GM23338 (cell line): ENCODE measurements at regions not wholly inside any gene's neighbourhood (a gene's known extent, or its start where the extent isn't known, plus 50 kb on each side); places are given as distances from the start of the nearest gene placed in this dataset.

Experiments used
- ATAC-seq: fragments of 200-7000 bp; cut with Tn5 transposase; 3 replicates; pipeline ENCODE4 v1.9.1; 2020
- DNase-seq: peaks from one replicate; pipeline ENCODE4 v3.0.0-alpha.2; 2015; ENCODE audit warnings: low spot score
- H2AFZ ChIP-seq: fragments of 200-600 bp; sonication (generic); 2 replicates; pipeline ENCODE4 v1.8.0; 2016; ENCODE audit warnings: antibody characterized with exemption, mild to moderate bottlenecking, moderate library complexity
- H3F3A ChIP-seq: fragments of 200-600 bp; sonication (generic); replicated peaks from 2 replicates; pipeline ENCODE4 v1.8.0; 2017; ENCODE audit warnings: antibody characterized with exemption, mixed run types, low read depth
- H3K27ac ChIP-seq: fragments of 200-600 bp; sonication (generic); 2 replicates; pipeline ENCODE4 v1.6.1; 2016; ENCODE audit warnings: low read depth
- H3K27me3 ChIP-seq: fragments of 200-600 bp; sonication (generic); 2 replicates; pipeline ENCODE4 v1.8.0; 2016; ENCODE audit warnings: mild to moderate bottlenecking, mixed run types, moderate library complexity; ENCODE audit not compliant: insufficient read depth
- H3K36me3 ChIP-seq: fragments of 200-600 bp; sonication (generic); 2 replicates; pipeline ENCODE4 v1.8.0; 2016; ENCODE audit warnings: mild to moderate bottlenecking; ENCODE audit not compliant: insufficient read depth
- H3K4me1 ChIP-seq: fragments of 200-600 bp; sonication (generic); 2 replicates; pipeline ENCODE4 v1.8.0; 2016; ENCODE audit warnings: mild to moderate bottlenecking, moderate library complexity; ENCODE audit not compliant: insufficient read depth
- H3K4me2 ChIP-seq: fragments of 200-600 bp; sonication (generic); 2 replicates; pipeline ENCODE4 v1.7.1; 2017; ENCODE audit warnings: mixed run types
- H3K4me3 ChIP-seq: fragments of 200-600 bp; sonication (generic); 2 replicates; pipeline ENCODE4 v1.6.1; 2016; ENCODE audit warnings: mixed run types
- H3K79me2 ChIP-seq: fragments of 200-600 bp; sonication (generic); replicated peaks from 2 replicates; pipeline ENCODE4 v1.8.0; 2017; ENCODE audit warnings: mild to moderate bottlenecking; ENCODE audit not compliant: insufficient read depth
- H3K9me2 ChIP-seq: fragments of 200-600 bp; sonication (generic); 2 replicates; pipeline ENCODE4 v1.8.0; 2017; ENCODE audit not compliant: insufficient read depth
- H4K20me1 ChIP-seq: fragments of 200-600 bp; sonication (generic); replicated peaks from 2 replicates; pipeline ENCODE4 v1.8.0; 2017; ENCODE audit warnings: mild to moderate bottlenecking; ENCODE audit not compliant: insufficient read depth
- H3K27ac Mint-ChIP-seq: 2 replicates; pipeline ENCODE4 v1.8.0; 2020; ENCODE audit warnings: inconsistent platforms, mild to moderate bottlenecking, moderate library complexity, mixed read lengths
- H3K27me3 Mint-ChIP-seq: 3 replicates; pipeline ENCODE4 v1.8.0; 2022; ENCODE audit warnings: low read depth, mild to moderate bottlenecking, moderate library complexity, mixed read lengths, inconsistent platforms; ENCODE audit not compliant: insufficient read depth, poor library complexity
- H3K36me3 Mint-ChIP-seq: 3 replicates; pipeline ENCODE4 v1.8.0; 2021; ENCODE audit warnings: low read depth, mild to moderate bottlenecking, inconsistent platforms, moderate library complexity, mixed read lengths
- H3K4me1 Mint-ChIP-seq: 3 replicates; pipeline ENCODE4 v1.8.0; 2020; ENCODE audit warnings: mild to moderate bottlenecking, inconsistent platforms, mixed read lengths
- H3K4me3 Mint-ChIP-seq: 3 replicates; pipeline ENCODE4 v1.8.0; 2021; ENCODE audit warnings: moderate library complexity, mild to moderate bottlenecking, inconsistent platforms, mixed read lengths
- H3K9me3 Mint-ChIP-seq: 3 replicates; pipeline ENCODE4 v1.8.0; 2020; ENCODE audit warnings: moderate library complexity, mild to moderate bottlenecking, inconsistent platforms, mixed read lengths
- CREB1 ChIP-seq: fragments of 250-450 bp; sonication (Bioruptor Pico); IDR thresholded peaks from 2 replicates; pipeline ENCODE4 v1.5.0; 2020; ENCODE audit warnings: low read depth, mild to moderate bottlenecking, moderate library complexity
- EZH2 ChIP-seq: fragments of 200-600 bp; sonication (generic); IDR thresholded peaks from one replicate; pipeline ENCODE4 v1.8.0; 2017; ENCODE audit warnings: antibody characterized with exemption, mild to moderate bottlenecking, low read depth; ENCODE audit not compliant: unreplicated experiment
- EZH2phosphoT487 ChIP-seq: fragments of 200-600 bp; sonication (generic); IDR thresholded peaks from one replicate; pipeline ENCODE4 v1.8.1; 2018; ENCODE audit warnings: antibody characterized with exemption; ENCODE audit not compliant: unreplicated experiment
- JUNB ChIP-seq: IDR thresholded peaks from one replicate; pipeline ENCODE4 v1.6.1; 2016; ENCODE audit warnings: antibody characterized with exemption; ENCODE audit not compliant: unreplicated experiment
- NANOG ChIP-seq: IDR thresholded peaks from 2 replicates; pipeline ENCODE4 v1.6.1; 2016; ENCODE audit warnings: antibody characterized with exemption, borderline replicate concordance
- POLR2AphosphoS5 ChIP-seq: IDR thresholded peaks from 2 replicates; pipeline ENCODE4 v1.6.1; 2016; ENCODE audit warnings: antibody characterized with exemption, low read depth
- STAT1 ChIP-seq: IDR thresholded peaks from one replicate; pipeline ENCODE4 v1.6.1; 2016; ENCODE audit warnings: antibody characterized with exemption; ENCODE audit not compliant: unreplicated experiment
- ZNF114 ChIP-seq: fragments of 250-450 bp; sonication (Bioruptor Pico); IDR thresholded peaks from 2 replicates; pipeline ENCODE4 v1.5.0; 2020; ENCODE audit warnings: mild to moderate bottlenecking, moderate library complexity
- ZNF331 ChIP-seq: fragments of 250-450 bp; sonication (Bioruptor Pico); IDR thresholded peaks from 2 replicates; pipeline ENCODE4 v1.5.0; 2020; ENCODE audit warnings: low read depth, mild to moderate bottlenecking, moderate library complexity
- TF ChIP-seq, protein P1 (sequence below): fragments of 250-450 bp; sonication (Bioruptor Pico); IDR thresholded peaks from 2 replicates; pipeline ENCODE4 v1.5.0; 2020; ENCODE audit warnings: mild to moderate bottlenecking, moderate library complexity
- TF ChIP-seq, protein P2 (sequence below), 2 experiments: fragments of 200-600 bp in 1 of 2; sonication (generic) in 1 of 2; conservative IDR thresholded peaks; 2 replicates each; pipeline versions ENCODE4 v1.5.1 to v1.6.1; 2016 to 2017; ENCODE audit warnings: antibody characterized with exemption in 2 of 2, low read depth in 2 of 2, mild to moderate bottlenecking in 2 of 2, moderate library complexity in 1 of 2
- TF ChIP-seq, protein P3 (sequence below): IDR thresholded peaks from one replicate; pipeline ENCODE4 v1.6.1; 2018; ENCODE audit warnings: antibody characterized with exemption; ENCODE audit not compliant: unreplicated experiment
- TF ChIP-seq, protein P4 (sequence below): IDR thresholded peaks from 2 replicates; pipeline ENCODE4 v1.6.1; 2016; ENCODE audit warnings: antibody characterized with exemption

DNA sequence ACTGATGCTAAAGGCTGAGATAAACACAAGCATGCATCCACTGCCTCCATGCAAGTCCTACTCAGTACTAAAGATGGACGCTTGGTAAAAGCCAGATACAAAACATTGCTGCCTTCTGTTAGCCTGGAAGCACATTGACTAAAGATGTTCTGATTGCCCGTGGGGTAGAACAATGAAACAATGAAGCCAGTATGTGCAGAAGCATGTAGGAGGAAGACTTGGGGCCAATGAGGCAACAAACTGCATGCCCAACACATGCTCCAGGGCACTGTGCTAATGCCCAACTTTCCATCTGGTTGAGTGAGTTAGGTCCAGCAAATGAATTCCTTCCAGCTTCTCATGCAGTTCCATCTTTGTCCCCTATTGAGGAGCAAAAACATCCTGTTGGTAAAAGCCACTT, 1245.5 kb downstream of the GATA3 start:
- Histone ChIP-seq H3K27ac (no peak overlapping the region), H3K36me3 (no peaks in the 10 kb centered on the region), H3K27me3 (no peaks in the 10 kb centered on the region), H2AFZ (no peak overlapping the region), H3K79me2 (no peaks in the 10 kb centered on the region), H3K4me3 (no peak overlapping the region), H3F3A (no peaks in the 10 kb centered on the region), H4K20me1 (no peaks in the 10 kb centered on the region), H3K4me1 (0 out of 2 replicates have a peak, but pooled peaks cover 5% of the 10 kb centered on the region), H3K9me2 (no peaks in the 10 kb centered on the region), H3K4me2 (no peak overlapping the region)
- no peaks in the 10 kb centered on the region for H3K27me3 Mint-ChIP-seq
- H3K4me3 Mint-ChIP-seq: no peak overlapping the region
- no peaks in the 10 kb centered on the region for H3K36me3 Mint-ChIP-seq
- no peak overlapping the region for H3K27ac Mint-ChIP-seq
- H3K9me3 Mint-ChIP-seq: no peaks in the 10 kb centered on the region
- peaks cover 5% of the 10 kb centered on the region; the same call in 2 of the 3 replicates for H3K4me1 Mint-ChIP-seq
- TF ChIP-seq NANOG (no peak), EZH2 (no peak), ZNF114 (CRISPR knock-in tag) (no peak), EZH2phosphoT487 (no peak), CREB1 (CRISPR knock-in tag) (no peak), ZNF331 (CRISPR knock-in tag) (no peak), JUNB (no peak), POLR2AphosphoS5 (no peak), STAT1 (no peak)
- TF ChIP-seq, protein P1, sequence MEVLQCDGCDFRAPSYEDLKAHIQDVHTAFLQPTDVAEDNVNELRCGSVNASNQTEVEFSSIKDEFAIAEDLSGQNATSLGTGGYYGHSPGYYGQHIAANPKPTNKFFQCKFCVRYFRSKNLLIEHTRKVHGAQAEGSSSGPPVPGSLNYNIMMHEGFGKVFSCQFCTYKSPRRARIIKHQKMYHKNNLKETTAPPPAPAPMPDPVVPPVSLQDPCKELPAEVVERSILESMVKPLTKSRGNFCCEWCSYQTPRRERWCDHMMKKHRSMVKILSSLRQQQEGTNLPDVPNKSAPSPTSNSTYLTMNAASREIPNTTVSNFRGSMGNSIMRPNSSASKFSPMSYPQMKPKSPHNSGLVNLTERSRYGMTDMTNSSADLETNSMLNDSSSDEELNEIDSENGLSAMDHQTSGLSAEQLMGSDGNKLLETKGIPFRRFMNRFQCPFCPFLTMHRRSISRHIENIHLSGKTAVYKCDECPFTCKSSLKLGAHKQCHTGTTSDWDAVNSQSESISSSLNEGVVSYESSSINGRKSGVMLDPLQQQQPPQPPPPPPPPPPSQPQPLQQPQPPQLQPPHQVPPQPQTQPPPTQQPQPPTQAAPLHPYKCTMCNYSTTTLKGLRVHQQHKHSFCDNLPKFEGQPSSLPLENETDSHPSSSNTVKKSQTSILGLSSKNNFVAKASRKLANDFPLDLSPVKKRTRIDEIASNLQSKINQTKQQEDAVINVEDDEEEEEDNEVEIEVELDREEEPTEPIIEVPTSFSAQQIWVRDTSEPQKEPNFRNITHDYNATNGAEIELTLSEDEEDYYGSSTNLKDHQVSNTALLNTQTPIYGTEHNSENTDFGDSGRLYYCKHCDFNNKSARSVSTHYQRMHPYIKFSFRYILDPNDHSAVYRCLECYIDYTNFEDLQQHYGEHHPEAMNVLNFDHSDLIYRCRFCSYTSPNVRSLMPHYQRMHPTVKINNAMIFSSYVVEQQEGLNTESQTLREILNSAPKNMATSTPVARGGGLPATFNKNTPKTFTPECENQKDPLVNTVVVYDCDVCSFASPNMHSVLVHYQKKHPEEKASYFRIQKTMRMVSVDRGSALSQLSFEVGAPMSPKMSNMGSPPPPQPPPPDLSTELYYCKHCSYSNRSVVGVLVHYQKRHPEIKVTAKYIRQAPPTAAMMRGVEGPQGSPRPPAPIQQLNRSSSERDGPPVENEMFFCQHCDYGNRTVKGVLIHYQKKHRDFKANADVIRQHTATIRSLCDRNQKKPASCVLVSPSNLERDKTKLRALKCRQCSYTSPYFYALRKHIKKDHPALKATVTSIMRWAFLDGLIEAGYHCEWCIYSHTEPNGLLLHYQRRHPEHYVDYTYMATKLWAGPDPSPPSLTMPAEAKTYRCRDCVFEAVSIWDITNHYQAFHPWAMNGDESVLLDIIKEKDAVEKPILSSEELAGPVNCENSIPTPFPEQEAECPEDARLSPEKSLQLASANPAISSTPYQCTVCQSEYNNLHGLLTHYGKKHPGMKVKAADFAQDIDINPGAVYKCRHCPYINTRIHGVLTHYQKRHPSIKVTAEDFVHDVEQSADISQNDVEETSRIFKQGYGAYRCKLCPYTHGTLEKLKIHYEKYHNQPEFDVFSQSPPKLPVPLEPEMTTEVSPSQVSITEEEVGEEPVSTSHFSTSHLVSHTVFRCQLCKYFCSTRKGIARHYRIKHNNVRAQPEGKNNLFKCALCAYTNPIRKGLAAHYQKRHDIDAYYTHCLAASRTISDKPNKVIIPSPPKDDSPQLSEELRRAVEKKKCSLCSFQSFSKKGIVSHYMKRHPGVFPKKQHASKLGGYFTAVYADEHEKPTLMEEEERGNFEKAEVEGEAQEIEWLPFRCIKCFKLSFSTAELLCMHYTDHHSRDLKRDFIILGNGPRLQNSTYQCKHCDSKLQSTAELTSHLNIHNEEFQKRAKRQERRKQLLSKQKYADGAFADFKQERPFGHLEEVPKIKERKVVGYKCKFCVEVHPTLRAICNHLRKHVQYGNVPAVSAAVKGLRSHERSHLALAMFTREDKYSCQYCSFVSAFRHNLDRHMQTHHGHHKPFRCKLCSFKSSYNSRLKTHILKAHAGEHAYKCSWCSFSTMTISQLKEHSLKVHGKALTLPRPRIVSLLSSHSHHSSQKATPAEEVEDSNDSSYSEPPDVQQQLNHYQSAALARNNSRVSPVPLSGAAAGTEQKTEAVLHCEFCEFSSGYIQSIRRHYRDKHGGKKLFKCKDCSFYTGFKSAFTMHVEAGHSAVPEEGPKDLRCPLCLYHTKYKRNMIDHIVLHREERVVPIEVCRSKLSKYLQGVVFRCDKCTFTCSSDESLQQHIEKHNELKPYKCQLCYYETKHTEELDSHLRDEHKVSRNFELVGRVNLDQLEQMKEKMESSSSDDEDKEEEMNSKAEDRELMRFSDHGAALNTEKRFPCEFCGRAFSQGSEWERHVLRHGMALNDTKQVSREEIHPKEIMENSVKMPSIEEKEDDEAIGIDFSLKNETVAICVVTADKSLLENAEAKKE: no peak
- TF ChIP-seq, protein P2, sequence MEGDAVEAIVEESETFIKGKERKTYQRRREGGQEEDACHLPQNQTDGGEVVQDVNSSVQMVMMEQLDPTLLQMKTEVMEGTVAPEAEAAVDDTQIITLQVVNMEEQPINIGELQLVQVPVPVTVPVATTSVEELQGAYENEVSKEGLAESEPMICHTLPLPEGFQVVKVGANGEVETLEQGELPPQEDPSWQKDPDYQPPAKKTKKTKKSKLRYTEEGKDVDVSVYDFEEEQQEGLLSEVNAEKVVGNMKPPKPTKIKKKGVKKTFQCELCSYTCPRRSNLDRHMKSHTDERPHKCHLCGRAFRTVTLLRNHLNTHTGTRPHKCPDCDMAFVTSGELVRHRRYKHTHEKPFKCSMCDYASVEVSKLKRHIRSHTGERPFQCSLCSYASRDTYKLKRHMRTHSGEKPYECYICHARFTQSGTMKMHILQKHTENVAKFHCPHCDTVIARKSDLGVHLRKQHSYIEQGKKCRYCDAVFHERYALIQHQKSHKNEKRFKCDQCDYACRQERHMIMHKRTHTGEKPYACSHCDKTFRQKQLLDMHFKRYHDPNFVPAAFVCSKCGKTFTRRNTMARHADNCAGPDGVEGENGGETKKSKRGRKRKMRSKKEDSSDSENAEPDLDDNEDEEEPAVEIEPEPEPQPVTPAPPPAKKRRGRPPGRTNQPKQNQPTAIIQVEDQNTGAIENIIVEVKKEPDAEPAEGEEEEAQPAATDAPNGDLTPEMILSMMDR (conservative IDR thresholded peaks at IDR 0.05; ENCODE audit: low read depth in 2 of 2): no peak
- TF ChIP-seq, protein P3, sequence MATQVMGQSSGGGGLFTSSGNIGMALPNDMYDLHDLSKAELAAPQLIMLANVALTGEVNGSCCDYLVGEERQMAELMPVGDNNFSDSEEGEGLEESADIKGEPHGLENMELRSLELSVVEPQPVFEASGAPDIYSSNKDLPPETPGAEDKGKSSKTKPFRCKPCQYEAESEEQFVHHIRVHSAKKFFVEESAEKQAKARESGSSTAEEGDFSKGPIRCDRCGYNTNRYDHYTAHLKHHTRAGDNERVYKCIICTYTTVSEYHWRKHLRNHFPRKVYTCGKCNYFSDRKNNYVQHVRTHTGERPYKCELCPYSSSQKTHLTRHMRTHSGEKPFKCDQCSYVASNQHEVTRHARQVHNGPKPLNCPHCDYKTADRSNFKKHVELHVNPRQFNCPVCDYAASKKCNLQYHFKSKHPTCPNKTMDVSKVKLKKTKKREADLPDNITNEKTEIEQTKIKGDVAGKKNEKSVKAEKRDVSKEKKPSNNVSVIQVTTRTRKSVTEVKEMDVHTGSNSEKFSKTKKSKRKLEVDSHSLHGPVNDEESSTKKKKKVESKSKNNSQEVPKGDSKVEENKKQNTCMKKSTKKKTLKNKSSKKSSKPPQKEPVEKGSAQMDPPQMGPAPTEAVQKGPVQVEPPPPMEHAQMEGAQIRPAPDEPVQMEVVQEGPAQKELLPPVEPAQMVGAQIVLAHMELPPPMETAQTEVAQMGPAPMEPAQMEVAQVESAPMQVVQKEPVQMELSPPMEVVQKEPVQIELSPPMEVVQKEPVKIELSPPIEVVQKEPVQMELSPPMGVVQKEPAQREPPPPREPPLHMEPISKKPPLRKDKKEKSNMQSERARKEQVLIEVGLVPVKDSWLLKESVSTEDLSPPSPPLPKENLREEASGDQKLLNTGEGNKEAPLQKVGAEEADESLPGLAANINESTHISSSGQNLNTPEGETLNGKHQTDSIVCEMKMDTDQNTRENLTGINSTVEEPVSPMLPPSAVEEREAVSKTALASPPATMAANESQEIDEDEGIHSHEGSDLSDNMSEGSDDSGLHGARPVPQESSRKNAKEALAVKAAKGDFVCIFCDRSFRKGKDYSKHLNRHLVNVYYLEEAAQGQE: no peak
- TF ChIP-seq, protein P4, sequence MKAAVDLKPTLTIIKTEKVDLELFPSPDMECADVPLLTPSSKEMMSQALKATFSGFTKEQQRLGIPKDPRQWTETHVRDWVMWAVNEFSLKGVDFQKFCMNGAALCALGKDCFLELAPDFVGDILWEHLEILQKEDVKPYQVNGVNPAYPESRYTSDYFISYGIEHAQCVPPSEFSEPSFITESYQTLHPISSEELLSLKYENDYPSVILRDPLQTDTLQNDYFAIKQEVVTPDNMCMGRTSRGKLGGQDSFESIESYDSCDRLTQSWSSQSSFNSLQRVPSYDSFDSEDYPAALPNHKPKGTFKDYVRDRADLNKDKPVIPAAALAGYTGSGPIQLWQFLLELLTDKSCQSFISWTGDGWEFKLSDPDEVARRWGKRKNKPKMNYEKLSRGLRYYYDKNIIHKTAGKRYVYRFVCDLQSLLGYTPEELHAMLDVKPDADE: no peak
- ATAC-seq: no peak
- no peak for DNase-seq
